GM12878 (cell line): ENCODE measurements at regions not wholly inside any gene's neighbourhood (a gene's known extent, or its start where the extent isn't known, plus 50 kb on each side); places are given as distances from the start of the nearest gene placed in this dataset.

ENCODE experiments used
- ATAC-seq: fragments of 200-7000 bp; cut with Tn5 transposase; 3 replicates; pipeline ENCODE4 v1.9.1; 2020; ENCODE audit warnings: mild to moderate bottlenecking, moderate library complexity
- BruUV-seq: library from RNA; stranded (reverse); fragments of 400-500 nt; replicated peaks from 2 replicates; lab custom pipeline; 2021; lab: Mats Ljungman, UMichigan
- CTCF ChIA-PET: fragments of 300-600 bp; sonication (Branson Sonifier 250); formaldehyde crosslinking; extraction: SDS; loops from one replicate; lab custom pipeline; 2021; ENCODE audit warnings: inconsistent platforms; lab: Yijun Ruan, JAX
- POLR2A ChIA-PET: fragments of 350-600 bp; formaldehyde crosslinking; extraction: SDS; loops from one replicate; lab custom pipeline; 2021; ENCODE audit warnings: inconsistent platforms; lab: Charles Lee
- RAD21 ChIA-PET: fragments of 300-600 bp; sonication (Branson Sonifier 250); formaldehyde crosslinking; loops from one replicate; lab custom pipeline; 2023; ENCODE audit warnings: antibody characterized with exemption; ENCODE audit not compliant: unreplicated experiment; lab: Charles Lee
- SMC1A ChIA-PET: fragments of 300-600 bp; sonication (Branson Sonifier 250); formaldehyde crosslinking; loops from one replicate; lab custom pipeline; 2023; ENCODE audit not compliant: unreplicated experiment, uncharacterized antibody; lab: Charles Lee
- DNase-seq: peaks from one replicate; pipeline ENCODE4 v3.0.0-alpha.2; 2011; ENCODE audit warnings: low read depth, low spot score
- FAIRE-seq: peaks from 3 replicates; lab custom pipeline; 2011; peaks lifted over from hg19 to GRCh38; lab: Jason Lieb, UNC
- H2AFZ ChIP-seq: 2 replicates; pipeline ENCODE4 v1.6.0; 2011; ENCODE audit warnings: low read depth, low read length, control low read depth; ENCODE audit not compliant: control insufficient read depth
- H3K27ac ChIP-seq: 2 replicates; pipeline ENCODE4 v1.5.1; 2011; ENCODE audit warnings: control low read depth; ENCODE audit not compliant: control insufficient read depth, insufficient read depth
- H3K27me3 ChIP-seq, 2 experiments: replicated peaks in 1 of 2; 2 replicates each; pipeline versions ENCODE4 v1.6.0 to v1.6.1; 2011; ENCODE audit warnings: low read length in 1 of 2; ENCODE audit not compliant: control insufficient read depth in 2 of 2, insufficient read depth in 2 of 2
- H3K36me3 ChIP-seq, 2 experiments: 2 replicates each; pipeline ENCODE4 v1.5.1; 2011; ENCODE audit warnings: low read length in 1 of 2; ENCODE audit not compliant: control insufficient read depth in 2 of 2, insufficient read depth in 2 of 2
- H3K4me1 ChIP-seq: 2 replicates; pipeline ENCODE4 v1.6.1; 2011; ENCODE audit warnings: mild to moderate bottlenecking, low read length, moderate library complexity, mixed read lengths; ENCODE audit not compliant: control insufficient read depth, insufficient read depth
- H3K4me2 ChIP-seq: 2 replicates; pipeline ENCODE4 v1.6.0; 2011; ENCODE audit warnings: control low read depth; ENCODE audit not compliant: control insufficient read depth, insufficient read depth
- H3K4me3 ChIP-seq: fragments of 200-600 bp; sonication (generic); 2 replicates; pipeline ENCODE4 v1.5.1; 2016
- H3K79me2 ChIP-seq: 2 replicates; pipeline ENCODE4 v1.6.0; 2011; ENCODE audit warnings: low read length; ENCODE audit not compliant: control insufficient read depth, insufficient read depth
- H3K9ac ChIP-seq: 2 replicates; pipeline ENCODE4 v1.8.0; 2011; ENCODE audit warnings: low read length, control low read depth, mixed read lengths; ENCODE audit not compliant: control insufficient read depth, insufficient read depth
- H3K9me3 ChIP-seq: replicated peaks from 3 replicates; pipeline ENCODE4 v1.5.1; 2011; ENCODE audit warnings: mild to moderate bottlenecking, low read length; ENCODE audit not compliant: control insufficient read depth, insufficient read depth
- H4K20me1 ChIP-seq: 2 replicates; pipeline ENCODE4 v1.6.0; 2011; ENCODE audit not compliant: control insufficient read depth, insufficient read depth
- HDAC6 ChIP-seq: fragments of 200-600 bp; sonication (generic); IDR thresholded peaks from one replicate; pipeline ENCODE4 v1.8.0; 2017; ENCODE audit warnings: antibody characterized with exemption; ENCODE audit not compliant: unreplicated experiment
- MYC ChIP-seq: IDR thresholded peaks from 2 replicates; pipeline ENCODE4 v1.6.1; 2011; ENCODE audit warnings: mild to moderate bottlenecking, low read length, moderate library complexity, inconsistent platforms; ENCODE audit not compliant: insufficient read depth, insufficient replicate concordance, insufficient read length, severe bottlenecking
- NFXL1 ChIP-seq: fragments of 450-650 bp; IDR thresholded peaks from 2 replicates; pipeline ENCODE4 v1.6.1; 2017; ENCODE audit warnings: antibody characterized with exemption, mild to moderate bottlenecking, borderline replicate concordance
- SMARCA5 ChIP-seq: fragments of 450-650 bp; IDR thresholded peaks from 2 replicates; pipeline ENCODE4 v1.6.1; 2017; ENCODE audit warnings: mild to moderate bottlenecking
- YBX1 ChIP-seq: fragments of 450-650 bp; IDR thresholded peaks from 2 replicates; pipeline ENCODE4 v1.6.1; 2016; ENCODE audit warnings: antibody characterized with exemption
- WGBS: methylation state at CpG from one replicate; pipeline ENCODE4 v1.1.6; 2016; ENCODE audit warnings: low lambda C conversion rate; ENCODE audit not compliant: insufficient replicate concordance, insufficient coverage; ENCODE audit errors: missing lambda C conversion rate; 5-methylcytosine and 5-hydroxymethylcytosine counted together
- in situ Hi-C: fragments of 300-500 bp; cut with MboI; formaldehyde crosslinking; loops from 9 replicates; pipeline ENCODE4 v1.14.3; 2018; ENCODE audit warnings: mixed read lengths
- intact Hi-C: fragments of 100-400 bp; cut with micrococcal nuclease; formaldehyde crosslinking; loops from one replicate; pipeline ENCODE4 v1.14.2; 2022; ENCODE audit not compliant: unreplicated experiment
- TF ChIP-seq, protein P1 (sequence below): IDR thresholded peaks from 2 replicates; pipeline ENCODE4 v1.6.1; 2011; ENCODE audit warnings: borderline replicate concordance, low read depth, mild to moderate bottlenecking, moderate library complexity, mixed read lengths, low read length; ENCODE audit not compliant: insufficient read depth; ENCODE audit errors: extremely low read length
- TF ChIP-seq, protein P2 (sequence below): fragments of 450-650 bp; IDR thresholded peaks from 2 replicates; pipeline ENCODE4 v1.6.1; 2016; ENCODE audit warnings: mild to moderate bottlenecking

DNA sequence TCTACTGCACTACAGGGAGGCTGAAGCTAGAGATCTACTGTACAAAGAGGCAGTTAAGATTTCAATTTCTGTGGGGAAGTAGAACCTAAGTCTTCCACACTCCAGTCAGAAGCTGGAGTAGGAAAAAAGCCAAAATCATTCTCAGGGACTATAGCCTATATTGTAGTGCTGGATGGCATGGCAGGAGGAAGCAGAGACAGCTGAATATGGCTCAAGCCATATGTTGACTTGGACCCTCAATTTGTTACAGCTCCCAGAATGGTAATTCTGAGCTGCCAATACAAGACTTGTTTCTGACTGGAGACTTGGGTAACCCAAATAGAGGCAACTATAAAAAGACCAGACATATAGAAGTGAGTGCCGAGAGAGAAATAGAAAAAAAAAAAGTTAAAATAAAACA, 200.6 kb downstream of the PTBP2 start:
- ChIA-PET CTCF (interaction anchor here (0.6 to 1.1 kb wide), 3 partner anchors 11 to 244 kb away, joined by 3 to 4 read pairs (median 3); no protein-coding TSS in a partner anchor), SMC1A (no interaction called here), POLR2A (no interaction called here), RAD21 (no interaction called here)
- Histone ChIP-seq H3K79me2 (no peaks in the 10 kb centered on the region), H3K9me3 (no peaks in the 10 kb centered on the region; the same call in 2 of the 3 replicates), H2AFZ (no peak overlapping the region), H4K20me1 (no peaks in the 10 kb centered on the region), H3K27ac (no peak overlapping the region), H3K27me3 (no peaks in the 10 kb centered on the region), H3K4me1 (no peaks in the 10 kb centered on the region), H3K36me3 (no peaks in the 10 kb centered on the region), H3K9ac (no peak overlapping the region), H3K4me2 (no peak overlapping the region), H3K4me3 (no peak overlapping the region)
- DNase-seq = no peak
- in situ Hi-C loops = no loop called here
- intact Hi-C loops = no loop called here
- whole genome bisulfite sequencing = 88% methylated on average over 1 of the region's 1 CpG
- BruUV-seq = no TSS peak
- TF ChIP-seq, protein P1, sequence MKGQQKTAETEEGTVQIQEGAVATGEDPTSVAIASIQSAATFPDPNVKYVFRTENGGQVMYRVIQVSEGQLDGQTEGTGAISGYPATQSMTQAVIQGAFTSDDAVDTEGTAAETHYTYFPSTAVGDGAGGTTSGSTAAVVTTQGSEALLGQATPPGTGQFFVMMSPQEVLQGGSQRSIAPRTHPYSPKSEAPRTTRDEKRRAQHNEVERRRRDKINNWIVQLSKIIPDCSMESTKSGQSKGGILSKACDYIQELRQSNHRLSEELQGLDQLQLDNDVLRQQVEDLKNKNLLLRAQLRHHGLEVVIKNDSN = no peak
- TF ChIP-seq, protein P2, sequence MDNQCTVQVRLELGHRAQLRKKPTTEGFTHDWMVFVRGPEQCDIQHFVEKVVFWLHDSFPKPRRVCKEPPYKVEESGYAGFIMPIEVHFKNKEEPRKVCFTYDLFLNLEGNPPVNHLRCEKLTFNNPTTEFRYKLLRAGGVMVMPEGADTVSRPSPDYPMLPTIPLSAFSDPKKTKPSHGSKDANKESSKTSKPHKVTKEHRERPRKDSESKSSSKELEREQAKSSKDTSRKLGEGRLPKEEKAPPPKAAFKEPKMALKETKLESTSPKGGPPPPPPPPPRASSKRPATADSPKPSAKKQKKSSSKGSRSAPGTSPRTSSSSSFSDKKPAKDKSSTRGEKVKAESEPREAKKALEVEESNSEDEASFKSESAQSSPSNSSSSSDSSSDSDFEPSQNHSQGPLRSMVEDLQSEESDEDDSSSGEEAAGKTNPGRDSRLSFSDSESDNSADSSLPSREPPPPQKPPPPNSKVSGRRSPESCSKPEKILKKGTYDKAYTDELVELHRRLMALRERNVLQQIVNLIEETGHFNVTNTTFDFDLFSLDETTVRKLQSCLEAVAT = no peak
- TF ChIP-seq HDAC6 (no peak), SMARCA5 (no peak), YBX1 (no peak), MYC (no peak), NFXL1 (no peak)
- ATAC-seq = no peak
- FAIRE-seq = no peak
